Astrocyte of the cerebellum (primary cell): ENCODE measurements at regions not wholly inside any gene's neighbourhood (a gene's known extent, or its start where the extent isn't known, plus 50 kb on each side); places are given as distances from the start of the nearest gene placed in this dataset.

Experiments used
- DNase-seq: peaks from one replicate; pipeline ENCODE4 v3.0.0-alpha.2; 2011; ENCODE audit warnings: low read depth
- H3K4me3 ChIP-seq: 2 replicates; pipeline ENCODE4 v1.5.1; 2011; ENCODE audit warnings: mild to moderate bottlenecking, low read depth, low read length, moderate library complexity
- in situ Hi-C: cut with HindIII; loops from 2 replicates; pipeline ENCODE4 v1.10.0; 2017; ENCODE audit warnings: low sequenced_read_pairs
- TF ChIP-seq, protein P1 (sequence below): IDR thresholded peaks from 2 replicates; pipeline ENCODE4 v1.5.1; 2012; ENCODE audit warnings: low read length, low read depth, moderate library complexity, mild to moderate bottlenecking; ENCODE audit errors: missing control alignments

DNA sequence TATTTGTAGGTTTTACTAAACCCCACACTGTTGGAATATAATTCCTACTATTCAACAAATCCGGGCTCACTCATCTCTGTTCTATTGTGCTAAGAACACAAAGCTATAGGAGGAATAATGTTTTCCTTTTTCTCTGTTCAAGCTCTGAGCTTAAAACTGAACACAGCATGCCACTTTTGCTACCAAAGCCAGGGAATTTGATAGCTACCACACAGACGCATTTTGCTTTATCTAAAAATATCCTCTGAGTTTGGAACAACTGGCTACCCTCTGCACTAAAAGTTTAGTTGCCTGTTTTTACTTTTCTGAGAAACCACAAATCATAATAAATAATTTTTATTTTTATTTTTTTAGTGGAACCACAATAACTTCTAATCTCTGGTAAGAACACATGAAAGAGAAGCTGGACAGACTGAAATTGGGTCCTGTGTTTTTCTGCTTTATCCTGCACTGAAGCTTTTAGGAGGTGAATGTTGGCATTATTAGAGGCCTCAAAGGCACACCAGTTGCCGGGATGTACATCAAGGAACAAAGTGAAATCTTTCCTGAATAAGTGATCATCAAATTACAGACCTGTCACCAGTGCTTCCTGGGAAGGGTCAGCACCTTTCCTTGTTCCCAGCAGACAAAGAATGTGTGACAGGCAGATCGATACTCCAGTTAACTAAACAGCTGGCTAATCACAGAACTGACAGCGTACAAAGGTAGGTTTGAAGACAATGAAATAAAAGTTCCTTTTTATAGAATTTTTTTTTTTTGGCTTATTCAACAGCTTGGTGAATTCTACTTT lies 523.2 kb upstream of the TENM4 start:
- TF ChIP-seq, protein P1, sequence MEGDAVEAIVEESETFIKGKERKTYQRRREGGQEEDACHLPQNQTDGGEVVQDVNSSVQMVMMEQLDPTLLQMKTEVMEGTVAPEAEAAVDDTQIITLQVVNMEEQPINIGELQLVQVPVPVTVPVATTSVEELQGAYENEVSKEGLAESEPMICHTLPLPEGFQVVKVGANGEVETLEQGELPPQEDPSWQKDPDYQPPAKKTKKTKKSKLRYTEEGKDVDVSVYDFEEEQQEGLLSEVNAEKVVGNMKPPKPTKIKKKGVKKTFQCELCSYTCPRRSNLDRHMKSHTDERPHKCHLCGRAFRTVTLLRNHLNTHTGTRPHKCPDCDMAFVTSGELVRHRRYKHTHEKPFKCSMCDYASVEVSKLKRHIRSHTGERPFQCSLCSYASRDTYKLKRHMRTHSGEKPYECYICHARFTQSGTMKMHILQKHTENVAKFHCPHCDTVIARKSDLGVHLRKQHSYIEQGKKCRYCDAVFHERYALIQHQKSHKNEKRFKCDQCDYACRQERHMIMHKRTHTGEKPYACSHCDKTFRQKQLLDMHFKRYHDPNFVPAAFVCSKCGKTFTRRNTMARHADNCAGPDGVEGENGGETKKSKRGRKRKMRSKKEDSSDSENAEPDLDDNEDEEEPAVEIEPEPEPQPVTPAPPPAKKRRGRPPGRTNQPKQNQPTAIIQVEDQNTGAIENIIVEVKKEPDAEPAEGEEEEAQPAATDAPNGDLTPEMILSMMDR = no peak
- H3K4me3 ChIP-seq = no peak overlapping the region
- in situ Hi-C loops = no loop called here
- DNase-seq = no peak

DNA sequence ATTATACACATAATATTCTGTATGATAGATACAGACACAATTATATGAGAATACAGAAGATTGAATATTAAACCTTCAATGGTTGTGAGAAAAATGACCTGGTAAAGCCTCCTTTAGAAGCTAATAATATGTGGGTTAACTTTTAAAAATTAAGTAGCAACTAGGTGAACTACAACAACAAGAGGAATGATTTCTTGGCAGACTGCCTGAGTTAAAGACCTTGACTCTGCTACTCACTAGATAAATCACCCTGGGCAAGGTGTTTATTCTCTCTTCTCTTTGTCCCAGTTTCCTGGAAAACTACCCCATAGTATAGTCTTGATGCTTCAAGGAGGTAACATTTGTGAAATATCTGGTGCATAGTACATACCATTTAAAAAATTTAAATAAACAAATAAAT lies 519.6 kb upstream of the TENM4 start:
- H3K4me3 ChIP-seq = no peak overlapping the region
- TF ChIP-seq, protein P1 = no peak
- no peak for DNase-seq
- in situ Hi-C loops = no loop called here

DNA sequence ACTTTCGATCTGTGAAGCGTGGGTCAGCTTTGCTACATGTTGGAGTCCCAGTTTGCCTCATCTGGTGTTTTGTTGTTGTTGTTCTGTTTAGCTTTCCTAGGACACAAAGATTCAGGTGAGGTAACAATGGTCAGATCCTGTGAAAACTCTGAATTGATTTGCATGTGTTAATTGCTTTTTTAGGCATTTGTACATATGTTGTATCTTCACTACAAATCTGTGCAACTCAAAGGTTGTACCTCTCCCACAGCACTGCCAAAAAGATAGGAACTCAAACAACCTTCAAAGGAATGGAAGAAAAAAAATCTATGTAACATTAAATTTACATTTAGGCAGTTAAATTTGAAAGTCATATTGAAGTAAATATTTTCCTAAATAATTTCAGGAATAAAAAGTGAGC lies 518.5 kb upstream of the TENM4 start:
- H3K4me3 ChIP-seq = no peak overlapping the region
- TF ChIP-seq, protein P1 = no peak
- DNase-seq = no peak
- in situ Hi-C loops = no loop called here

DNA sequence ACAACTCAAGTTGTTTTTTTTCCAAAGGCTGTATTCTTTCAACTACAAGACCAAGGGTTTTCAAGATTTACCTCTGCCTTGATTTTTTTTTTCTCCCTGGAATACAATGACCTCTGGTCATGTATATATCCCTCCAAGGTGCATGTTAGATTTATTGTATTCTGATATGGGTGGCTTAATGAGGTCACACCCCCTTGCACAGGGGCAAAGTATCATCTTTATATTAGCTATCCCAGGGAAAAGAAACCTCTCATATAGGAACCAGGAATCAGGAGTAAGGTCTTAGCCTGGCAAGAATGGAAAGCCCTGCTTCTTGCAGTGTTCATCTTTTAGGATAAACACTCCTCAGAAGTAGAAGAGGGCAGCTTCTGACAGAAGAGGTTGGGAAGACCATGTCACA lies 516.9 kb upstream of the TENM4 start:
- no peak for DNase-seq
- in situ Hi-C loops = no loop called here
- no peak overlapping the region for H3K4me3 ChIP-seq
- TF ChIP-seq, protein P1 = no peak

DNA sequence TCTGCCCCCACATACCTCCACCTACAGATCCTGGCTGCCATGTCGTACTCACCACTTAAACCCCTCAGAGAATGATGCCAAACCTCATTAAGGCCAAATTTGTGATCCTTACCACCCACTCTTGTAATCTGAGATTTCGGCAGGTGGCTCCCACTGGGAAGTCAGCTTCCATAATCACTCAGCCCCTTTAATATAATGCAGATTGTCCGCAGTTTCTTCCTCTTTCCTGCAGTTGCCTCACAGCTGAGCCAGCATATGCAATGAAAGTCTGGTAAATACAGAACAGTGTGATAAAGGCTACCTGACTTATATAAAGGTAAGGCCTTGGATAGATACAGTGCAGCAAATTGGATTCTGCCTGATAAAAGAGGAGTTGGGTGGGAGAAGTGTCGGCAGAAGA lies 515.2 kb upstream of the TENM4 start:
- no peak for DNase-seq
- H3K4me3 ChIP-seq = no peak overlapping the region
- in situ Hi-C loops = no loop called here
- TF ChIP-seq, protein P1 = no peak

GRCh38 chr11:79953629-79954028 lies 512.8 kb upstream of the TENM4 start:
- DNase-seq = no peak
- TF ChIP-seq, protein P1 = no peak
- in situ Hi-C loops = no loop called here
- no peak overlapping the region for H3K4me3 ChIP-seq
